Adrenal gland (tissue), 5 donors: ENCODE measurements at regions not wholly inside any gene's neighbourhood (a gene's known extent, or its start where the extent isn't known, plus 50 kb on each side); places are given as distances from the start of the nearest gene placed in this dataset.

Source experiments
- POLR2A ChIP-seq, 2 donors: fragments of 450-650 bp; IDR thresholded peaks; one replicate each; pipeline ENCODE4 v1.6.1; 2017; ENCODE audit warnings: antibody characterized with exemption in 2 of 2, mild to moderate bottlenecking in 2 of 2, moderate library complexity in 1 of 2
- TF ChIP-seq, protein P1 (sequence below), 6 experiments: fragments of 450-650 bp in 4 of 6; fragments of 200-600 bp in 2 of 6; sonication (generic) in 1 of 6; IDR thresholded peaks; 1 replicate in 5 of 6; 2 replicates in 1 of 6; pipeline versions ENCODE4 v1.5.1 to v1.8.0; 2016 to 2021; ENCODE audit warnings: antibody characterized with exemption in 6 of 6, mild to moderate bottlenecking in 2 of 6, moderate library complexity in 1 of 6
- donor health status: DM: no; HTN: no; CAD: no.

- TF ChIP-seq, protein P1, sequence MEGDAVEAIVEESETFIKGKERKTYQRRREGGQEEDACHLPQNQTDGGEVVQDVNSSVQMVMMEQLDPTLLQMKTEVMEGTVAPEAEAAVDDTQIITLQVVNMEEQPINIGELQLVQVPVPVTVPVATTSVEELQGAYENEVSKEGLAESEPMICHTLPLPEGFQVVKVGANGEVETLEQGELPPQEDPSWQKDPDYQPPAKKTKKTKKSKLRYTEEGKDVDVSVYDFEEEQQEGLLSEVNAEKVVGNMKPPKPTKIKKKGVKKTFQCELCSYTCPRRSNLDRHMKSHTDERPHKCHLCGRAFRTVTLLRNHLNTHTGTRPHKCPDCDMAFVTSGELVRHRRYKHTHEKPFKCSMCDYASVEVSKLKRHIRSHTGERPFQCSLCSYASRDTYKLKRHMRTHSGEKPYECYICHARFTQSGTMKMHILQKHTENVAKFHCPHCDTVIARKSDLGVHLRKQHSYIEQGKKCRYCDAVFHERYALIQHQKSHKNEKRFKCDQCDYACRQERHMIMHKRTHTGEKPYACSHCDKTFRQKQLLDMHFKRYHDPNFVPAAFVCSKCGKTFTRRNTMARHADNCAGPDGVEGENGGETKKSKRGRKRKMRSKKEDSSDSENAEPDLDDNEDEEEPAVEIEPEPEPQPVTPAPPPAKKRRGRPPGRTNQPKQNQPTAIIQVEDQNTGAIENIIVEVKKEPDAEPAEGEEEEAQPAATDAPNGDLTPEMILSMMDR (IDR thresholded peaks at IDR 0.05): no peak
- no peak for TF ChIP-seq POLR2A (IDR thresholded peaks at IDR 0.05)
These were observed 206.7 kb upstream of the PROK2 start for GRCh38 chr3:71991681-71992080.
